ENCODE measurements at regions not wholly inside any gene's neighbourhood (a gene's known extent, or its start where the extent isn't known, plus 50 kb on each side); places are given as distances from the start of the nearest gene placed in this dataset.
"Not testable (repeated sequence)": the region's sequence is repeated elsewhere in the genome, so short reads cannot be mapped to it uniquely, and the experiment has no call there.

DNA sequence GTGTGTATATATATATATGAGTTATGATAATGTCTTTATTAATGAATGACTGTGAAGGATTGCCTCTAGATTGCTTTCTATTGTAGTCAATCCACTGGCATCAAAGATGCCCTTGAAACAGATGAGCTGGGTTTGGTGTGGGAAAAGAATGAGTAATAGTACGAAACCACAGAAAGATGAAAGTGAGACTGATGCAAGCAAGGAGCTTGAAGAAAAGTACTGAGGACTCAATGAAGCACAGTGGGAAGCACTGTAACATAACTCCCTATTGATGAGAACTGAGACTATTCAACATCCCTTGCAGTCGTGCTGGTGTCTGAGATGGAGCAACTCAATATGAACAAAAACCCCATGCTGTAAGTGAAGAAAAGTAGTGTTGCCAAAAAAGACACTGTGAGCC, 1794.2 kb downstream of the SLITRK5 start:
- DNase-seq (ENCODE audit: low read depth in 2 of 2) = no peak

DNA sequence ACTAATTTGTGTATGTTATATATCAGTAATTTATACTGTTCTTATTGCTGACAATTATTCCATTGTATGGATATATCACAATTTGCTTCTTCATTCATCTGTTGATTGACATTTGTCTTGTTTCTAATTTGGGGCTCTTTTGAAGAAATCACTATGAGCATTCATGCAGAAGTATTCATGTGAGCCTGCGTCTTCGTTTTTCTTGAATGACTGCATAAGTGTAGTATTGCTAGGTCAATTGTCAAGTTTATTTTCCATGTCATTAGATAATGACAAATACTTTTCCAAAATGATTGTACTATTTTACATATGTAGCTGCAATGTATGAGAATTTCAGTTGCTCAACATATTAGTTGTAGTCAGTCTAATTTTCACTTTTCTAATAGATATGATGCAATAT, 1796.9 kb downstream of the SLITRK5 start:
- no peak for DNase-seq (ENCODE audit: low read depth in 2 of 2)

DNA sequence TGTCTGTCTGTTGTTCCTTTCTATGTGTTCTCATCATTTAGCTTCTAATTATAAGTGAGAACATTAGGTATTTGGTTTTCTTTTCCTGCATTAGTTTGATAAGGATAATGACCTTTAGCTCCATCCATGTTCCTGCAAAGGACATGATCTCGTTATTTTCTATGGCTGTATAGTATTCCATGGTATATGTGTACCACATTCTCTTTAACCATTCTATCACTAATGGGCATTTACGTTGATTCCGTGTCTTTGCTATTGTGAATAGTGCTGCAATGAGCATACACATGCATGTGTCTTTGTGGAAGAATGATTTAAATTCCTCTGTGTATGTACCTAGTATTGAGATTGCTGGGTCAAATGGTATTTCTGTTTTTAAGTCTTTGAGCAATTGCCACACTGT, 1799.7 kb downstream of the SLITRK5 start:
- DNase-seq (ENCODE audit: low read depth in 2 of 2) = no peak

DNA sequence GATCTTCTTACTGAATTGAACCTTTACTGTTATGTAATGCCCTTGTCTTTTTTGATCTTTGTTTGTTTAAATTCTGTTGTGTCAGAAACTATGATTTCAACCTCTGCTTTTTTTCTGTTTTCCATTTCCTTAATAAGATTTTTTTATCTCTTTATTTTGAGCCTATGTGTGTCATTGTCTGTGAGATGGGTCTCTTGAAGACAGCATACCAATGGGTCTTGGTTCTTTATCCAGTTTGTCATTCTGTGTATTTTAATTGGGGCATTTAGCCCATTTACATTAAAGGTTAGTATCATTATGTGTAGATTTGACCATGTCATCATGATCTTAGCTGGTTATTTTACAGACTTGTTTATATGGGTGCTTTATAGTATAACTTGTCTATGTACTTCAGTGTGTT, 1803.3 kb downstream of the SLITRK5 start:
- DNase-seq (ENCODE audit: low read depth in 2 of 2) = no peak

DNA sequence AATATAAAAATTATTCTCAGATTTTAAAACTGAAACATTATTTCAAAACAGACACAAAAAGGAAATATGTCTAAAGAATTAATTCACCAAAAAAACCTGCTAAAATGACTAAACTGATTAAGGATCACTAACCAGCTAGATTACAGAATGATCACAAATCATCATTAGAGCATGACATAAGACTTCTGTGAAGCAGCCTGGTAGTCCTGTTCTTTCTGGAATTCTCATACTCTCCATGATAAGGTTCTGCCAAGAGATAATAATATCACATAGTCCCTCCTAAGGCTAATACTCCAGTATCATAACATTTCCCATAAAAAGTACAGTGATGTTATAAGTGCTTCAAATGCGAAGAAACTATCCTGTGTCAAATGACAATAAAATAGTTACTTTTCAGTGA, 1814.9 kb downstream of the SLITRK5 start:
- DNase-seq (ENCODE audit: low read depth in 2 of 2) = no peak

DNA sequence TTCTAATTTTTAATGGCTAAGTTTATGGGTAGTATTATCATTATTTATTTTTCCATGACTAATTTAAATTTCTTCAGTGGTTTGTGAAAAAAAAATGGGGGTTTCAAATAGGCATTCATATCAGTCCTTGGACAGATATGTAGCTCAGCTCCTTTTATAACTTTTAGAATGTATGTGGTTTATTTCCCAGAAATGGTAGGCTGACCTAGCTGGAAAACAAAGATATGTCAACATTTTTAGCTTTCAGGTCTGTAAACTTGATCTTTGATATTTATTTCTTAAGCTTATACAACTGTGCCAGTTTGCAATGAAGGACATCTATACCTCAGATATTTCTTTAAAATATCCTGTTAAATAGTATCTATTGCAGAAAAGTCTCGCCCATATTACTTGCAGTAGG, 1815.5 kb downstream of the SLITRK5 start:
- no peak for DNase-seq (ENCODE audit: low read depth in 2 of 2)

DNA sequence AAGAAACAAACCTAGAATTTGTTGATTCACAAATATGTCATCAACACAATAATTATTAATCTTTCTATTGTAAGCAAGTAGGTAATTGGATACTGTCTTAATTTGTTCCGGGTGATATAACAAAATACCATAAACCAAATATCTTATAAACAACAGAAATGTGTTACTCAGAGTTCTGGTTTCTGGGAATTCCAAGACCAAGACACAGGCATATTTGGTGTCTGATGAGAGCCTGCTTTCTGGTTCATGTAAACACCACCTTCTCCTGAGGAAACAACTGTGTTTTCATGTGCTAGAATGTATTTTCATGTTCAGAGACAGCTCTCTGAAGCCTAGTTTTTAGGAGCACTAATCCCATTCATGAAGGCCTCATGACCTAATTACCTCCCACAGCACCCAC, 1819.5 kb downstream of the SLITRK5 start:
- no peak for DNase-seq (ENCODE audit: low read depth in 2 of 2)

DNA sequence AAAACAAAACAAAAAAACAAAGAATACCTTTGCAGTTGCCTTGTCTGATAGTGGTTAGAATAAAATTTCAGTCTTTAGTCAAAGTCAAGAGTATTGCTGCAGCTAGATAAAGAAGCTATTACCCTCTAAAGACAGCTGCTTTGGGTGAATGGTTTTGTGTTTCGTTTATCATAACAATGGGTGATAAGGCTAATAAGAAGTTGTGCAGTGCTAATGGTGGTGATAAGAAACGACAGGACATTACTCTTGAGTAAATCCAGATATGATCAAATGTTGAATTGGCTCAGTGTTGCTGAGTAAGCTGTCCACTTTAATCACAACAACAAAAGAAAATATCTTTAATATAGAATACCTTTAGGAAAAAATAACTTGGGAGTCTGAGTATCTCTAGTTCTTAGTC, 1825.3 kb downstream of the SLITRK5 start:
- no peak for DNase-seq (ENCODE audit: low read depth in 2 of 2)

DNA sequence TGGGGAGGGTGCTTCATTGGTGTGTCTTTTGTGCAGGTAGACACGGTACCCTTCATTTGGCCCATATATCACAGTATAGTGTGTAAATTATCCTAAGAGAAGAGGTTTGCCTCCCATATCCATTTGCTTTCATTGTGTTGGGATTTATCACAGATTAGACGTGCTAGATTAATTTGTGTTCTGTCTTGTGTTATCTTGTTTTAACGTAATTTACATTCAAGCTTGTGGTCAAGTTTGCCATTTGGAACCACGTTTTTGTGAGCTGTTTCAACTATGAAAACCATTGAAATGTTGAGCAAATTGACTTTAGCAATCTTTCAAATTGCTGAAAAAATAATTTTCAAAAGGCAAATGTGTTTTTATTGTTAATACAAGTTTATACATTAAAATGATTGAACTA, 1826.5 kb downstream of the SLITRK5 start:
- DNase-seq (ENCODE audit: low read depth in 2 of 2) = no peak

DNA sequence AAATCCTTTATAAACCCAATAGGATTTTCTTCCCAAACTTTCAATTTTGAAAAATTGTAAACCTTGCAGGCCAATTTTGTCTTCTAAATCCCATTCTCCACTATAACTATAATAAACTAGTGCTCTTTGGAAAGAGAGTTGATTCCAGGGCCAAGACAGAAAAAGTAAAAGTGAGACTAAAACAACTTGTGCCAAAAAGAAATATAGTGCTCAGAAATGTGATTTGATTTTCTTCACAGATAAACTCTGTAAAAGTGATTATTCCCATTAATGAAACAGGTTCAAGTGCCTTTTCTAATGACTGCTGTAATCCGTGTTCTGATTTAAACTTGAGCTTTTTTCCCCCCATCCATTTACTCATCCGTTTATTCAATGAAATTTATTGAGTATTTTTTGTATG, 1831.1 kb downstream of the SLITRK5 start:
- no peak for DNase-seq (ENCODE audit: low read depth in 2 of 2)

DNA sequence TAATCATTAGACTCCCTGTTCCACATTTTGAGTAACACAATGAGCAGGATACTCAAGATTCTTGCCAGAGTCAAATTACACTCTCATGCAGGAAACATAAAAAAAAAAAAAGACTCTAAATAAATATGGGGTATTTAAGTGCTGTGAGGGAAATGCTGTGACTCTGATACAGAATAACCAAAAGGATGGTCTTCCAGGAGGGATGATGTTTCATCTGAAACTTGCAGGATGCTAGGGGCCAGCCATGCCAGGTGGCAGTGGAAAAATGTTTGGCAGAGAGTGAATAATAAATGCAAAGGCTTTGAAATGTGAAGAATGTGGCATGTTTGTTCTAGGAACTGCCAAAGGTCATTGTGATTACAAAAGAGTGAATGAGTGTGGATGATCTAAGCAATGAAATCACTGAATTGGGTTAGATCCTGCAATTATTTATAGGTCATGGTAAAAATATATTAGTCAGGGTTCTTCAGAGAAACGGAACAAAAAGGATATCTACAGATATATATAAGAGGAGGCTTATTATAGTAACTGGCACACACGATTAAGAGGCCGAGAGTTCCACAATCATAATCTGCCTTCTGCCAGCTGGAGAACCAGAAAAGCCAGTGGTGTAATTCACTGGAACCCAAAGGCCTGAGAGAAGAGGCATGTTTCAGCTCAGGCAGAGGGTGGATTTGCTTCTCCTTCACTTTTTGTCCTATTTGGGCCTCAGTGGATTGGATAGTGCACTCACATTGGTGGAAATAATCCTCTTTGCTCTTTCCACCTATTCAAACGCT, 1832.8 kb upstream of the MIR17HG start:
- DNase-seq (ENCODE audit: low read depth in 2 of 2) = no peak

DNA sequence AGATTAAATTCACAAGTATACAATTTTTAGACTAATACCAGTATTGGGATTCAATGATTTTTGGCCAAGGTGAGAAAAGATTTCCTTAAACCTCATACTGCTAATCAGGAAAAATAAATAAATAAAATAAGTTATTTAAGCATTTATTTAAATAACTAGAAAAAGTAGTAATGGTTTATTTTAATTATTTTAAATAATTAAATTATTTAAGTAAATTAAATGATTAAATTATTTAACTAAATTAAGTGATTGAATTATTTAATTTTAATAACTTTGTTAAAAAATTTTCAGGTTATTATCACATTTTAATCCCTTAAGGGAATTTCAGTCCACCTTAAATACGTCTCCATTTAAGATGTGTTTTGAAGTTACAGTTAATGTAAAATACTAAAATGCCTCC, 1831.5 kb upstream of the MIR17HG start:
- no peak for DNase-seq (ENCODE audit: low read depth in 2 of 2)

DNA sequence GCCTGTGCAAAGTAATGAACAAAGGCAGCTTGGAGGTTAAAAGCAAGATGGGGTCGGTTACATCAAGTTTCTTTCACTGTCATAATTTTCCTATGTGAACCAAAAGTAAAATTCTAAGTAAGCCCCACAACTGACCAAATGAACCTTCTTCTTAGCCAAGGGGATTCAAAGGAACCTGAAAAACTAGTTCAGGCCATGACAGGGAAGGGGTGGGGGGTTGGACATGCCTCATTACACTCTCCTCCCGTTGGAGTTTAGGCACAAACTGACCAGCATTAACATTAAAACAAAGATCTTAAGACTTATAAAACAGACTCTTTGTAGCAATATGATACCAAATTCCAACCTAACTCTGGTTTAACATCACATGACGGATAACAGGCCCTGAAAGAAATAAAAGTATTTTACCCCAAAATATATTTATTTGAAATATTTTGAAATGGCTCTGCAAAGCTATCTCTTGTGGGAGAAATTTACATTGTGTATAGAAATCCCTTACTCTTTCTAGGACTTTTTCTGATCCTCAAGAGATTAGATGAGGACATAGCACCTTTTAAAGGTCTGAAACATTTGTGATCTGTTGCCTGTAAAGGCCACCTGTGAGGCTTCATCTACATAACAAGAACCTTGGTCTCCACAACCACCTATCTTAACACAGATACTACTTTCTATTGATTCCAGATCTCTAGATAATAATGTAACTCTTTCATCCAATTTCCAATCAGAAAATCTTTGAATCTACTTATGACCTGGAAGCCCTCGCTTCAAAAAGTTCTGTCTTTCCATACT, 1829.0 kb upstream of the MIR17HG start:
- no peak for DNase-seq (ENCODE audit: low read depth in 2 of 2)

DNA sequence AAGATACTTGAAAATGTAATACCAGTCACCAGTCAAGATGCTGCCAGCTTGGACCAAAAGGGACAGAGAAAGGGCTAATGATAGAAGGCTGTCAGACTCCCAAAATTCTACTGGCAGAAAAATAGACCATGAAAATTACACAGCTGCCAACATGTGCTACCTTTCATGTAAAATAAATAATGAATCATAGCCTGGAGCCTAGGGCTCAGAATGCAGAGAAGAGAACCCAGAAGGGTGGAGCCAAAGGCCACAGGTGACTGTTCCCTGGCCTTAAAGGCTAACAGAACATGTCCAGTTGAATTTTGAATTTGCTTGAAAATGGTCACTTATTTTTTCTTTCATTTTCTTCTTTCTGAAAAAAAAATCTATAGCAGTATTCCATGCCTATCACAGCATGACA, 1827.0 kb upstream of the MIR17HG start:
- no peak for DNase-seq (ENCODE audit: low read depth in 2 of 2)

DNA sequence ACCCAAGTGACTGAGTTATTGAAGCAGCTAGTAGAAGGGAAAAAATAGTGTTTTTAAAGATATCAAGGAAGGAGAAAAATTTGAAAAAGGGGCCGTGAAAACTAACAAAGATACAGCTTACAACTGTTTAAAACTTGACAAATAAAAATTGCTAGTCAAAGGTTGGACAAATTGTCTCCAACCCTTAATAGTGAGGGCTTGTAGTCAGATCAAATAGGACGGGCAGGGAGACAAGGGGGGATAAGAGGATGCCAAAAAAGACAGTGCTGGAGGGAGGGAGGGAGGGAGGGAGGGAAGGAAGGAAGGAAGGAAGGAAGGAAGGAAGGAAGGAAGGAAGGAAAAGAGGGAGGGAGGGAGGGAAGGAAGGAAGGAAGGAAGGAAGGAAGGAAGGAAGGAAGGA, 1825.8 kb upstream of the MIR17HG start:
- not testable (repeated sequence) for DNase-seq (ENCODE audit: low read depth in 2 of 2)

DNA sequence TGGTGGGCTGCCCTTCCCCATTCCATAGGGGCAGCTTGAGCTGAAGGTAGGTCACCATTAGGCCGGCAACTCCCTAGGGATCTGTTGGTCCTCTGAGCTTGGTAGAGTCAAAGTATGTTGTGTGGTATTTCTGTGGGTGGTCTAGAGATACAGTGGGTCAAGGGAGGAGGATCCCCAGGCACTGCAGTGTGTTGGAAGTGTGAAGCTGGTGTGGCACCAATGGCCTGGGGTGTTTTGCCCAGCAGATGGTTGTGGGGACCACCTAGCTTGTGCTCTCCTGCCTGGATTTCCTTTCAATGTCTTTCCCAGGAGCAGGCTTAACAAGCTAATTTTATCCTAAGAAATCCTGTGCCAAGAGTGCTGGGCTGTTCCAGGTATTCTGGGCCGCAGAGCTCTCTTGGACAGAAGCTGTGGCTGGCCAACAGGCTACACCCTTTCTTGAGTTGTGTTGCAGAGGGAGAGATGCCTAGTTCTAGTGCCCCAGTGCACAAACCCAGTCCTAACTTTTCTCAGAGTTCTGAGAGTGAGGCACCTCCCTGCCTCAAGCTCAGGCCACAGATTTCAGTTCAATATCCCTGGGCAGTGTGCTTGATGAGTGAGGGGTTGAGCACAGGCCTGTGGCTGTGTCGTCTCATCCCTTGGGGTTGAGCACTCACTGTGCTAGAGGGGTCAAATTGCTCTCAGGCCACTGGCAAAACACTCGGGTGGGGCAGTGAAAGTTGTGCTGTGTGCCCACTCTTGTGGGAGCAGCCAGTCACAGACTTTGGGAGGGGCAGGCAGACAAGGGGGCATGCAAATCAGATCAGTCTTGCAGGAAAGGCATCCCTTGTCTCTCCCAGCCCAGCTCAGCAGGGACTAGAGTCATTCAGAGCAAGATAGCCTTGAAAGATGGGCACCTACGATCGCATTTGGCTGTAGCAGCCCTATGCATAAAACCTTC, 1806.1 kb upstream of the MIR17HG start:
- DNase-seq (ENCODE audit: low read depth in 2 of 2) = no peak

DNA sequence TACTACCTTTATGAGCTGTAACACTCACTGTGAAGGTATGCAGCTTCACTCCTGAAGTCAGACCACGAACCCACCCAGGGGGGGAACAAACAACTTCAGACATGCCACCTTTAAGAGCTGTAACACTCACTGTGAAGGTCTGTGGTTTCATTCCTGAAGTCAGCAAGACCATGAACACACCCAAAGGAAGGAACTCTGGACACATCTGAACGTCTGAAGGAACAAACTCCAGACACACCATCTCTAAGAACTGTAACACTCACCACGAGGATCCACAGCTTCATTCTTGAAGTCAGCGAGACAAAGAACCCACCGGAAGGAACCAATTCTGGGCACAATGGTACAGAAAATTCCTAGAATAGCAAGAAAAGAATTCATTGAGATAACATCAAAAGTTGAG, 1796.5 kb upstream of the MIR17HG start:
- no peak for DNase-seq (ENCODE audit: low read depth in 2 of 2)

DNA sequence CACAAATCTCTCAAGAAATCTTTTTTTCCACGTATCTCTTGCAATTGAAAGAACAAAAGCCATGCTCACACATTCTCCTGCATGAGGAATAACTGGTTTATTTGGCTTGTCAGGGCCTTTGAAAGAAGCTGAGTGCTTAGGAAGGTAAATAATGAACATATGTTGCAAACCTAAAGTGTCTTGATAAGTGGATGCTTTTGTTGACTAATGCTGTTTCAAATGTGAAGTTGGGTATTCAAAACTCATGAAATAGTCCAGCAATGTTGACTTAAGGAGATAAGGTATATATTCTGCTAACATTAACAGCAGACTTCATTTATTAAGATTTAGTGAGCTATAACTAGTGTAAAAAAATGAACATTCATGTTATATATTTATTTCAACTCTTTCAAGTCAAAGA, 1792.7 kb upstream of the MIR17HG start:
- no peak for DNase-seq (ENCODE audit: low read depth in 2 of 2)

DNA sequence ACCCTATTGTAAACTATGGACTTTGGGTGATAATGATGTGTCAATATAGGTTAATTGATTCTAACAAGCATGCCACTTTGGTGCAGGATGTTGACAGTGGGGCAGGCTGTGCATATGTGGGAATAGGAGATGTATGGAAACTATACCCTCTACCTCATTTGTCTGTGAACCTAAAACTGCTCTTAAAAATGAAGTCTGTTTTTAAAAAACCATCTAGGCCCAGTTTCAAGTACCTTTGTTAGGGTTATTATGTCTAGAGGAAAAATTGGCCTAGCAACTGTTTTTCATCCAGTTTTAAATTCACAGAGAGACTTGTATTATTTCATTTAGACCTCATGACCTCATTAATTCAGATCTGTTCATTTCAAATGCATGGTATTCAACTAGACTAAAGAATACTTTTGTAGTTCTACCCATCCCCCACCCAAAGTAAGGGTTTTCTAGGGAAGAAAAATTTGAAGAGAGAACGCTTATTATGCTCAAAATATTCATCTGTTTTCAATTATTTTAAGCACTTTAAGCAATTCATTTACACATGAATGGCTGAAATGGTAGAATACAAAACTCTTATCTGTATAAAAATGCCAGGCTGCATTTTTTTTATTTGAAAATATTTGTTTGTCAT, 1781.9 kb upstream of the MIR17HG start:
- DNase-seq (ENCODE audit: low read depth in 2 of 2) = no peak

DNA sequence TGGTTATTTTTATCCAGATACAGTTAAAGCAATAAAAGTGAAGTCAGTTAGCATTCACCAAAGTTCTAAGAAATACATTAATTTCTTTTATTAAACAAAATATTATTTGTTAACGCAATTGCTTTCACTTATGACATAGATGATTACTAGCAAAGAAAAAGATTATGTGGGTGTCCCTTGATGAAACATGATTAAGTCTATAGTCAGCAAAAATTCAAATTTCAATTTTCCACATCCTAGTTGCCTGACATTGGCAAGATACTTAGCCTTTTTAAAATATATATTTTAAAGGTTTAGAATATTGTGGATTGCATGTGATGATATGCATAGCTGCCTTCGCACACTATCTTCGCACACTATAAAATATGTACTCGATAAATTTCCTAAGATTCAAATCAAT, 1780.5 kb upstream of the MIR17HG start:
- DNase-seq (ENCODE audit: low read depth in 2 of 2) = no peak

DNA sequence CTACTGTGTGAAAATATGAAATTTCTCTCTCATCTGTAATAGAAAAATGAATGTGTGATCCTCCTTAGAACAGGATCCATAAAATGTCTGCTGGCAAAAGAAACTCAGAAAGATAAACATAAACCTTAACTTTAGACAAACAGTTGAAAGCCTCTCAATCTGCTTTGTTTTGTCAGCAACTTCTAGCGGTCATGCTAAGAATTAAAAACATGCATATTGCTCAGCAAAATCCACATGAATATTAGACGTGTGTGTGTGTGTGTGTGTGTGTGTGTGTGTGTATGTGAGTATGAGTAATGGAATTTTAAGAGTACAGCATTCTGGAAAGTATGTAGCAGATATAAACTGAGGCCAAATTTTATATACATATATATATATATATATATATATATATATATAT, 1779.2 kb upstream of the MIR17HG start:
- DNase-seq (ENCODE audit: low read depth in 2 of 2) = no peak

DNA sequence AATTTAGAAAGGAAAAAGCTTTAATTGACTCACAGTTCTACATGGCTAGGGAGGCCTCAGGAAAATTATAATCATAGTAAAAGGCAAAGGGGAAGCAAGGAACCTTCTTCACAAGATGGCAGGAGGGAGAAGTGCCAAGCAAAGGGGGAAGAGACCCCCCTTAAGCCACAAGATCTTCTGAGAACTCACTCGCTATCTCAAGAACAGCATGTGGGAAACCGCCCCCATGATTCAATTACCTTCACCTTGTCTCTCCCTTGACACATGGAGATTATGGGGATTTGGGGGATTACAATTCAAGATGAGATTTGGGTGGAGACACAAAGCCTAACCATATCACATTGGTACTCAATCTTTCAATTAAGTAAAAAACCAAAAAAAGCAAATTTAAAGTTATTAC, 1778.7 kb upstream of the MIR17HG start:
- DNase-seq (ENCODE audit: low read depth in 2 of 2) = no peak
